K562 (cell line): ENCODE measurements at regions not wholly inside any gene's neighbourhood (a gene's known extent, or its start where the extent isn't known, plus 50 kb on each side); places are given as distances from the start of the nearest gene placed in this dataset.

ENCODE experiments used
- BHLHE40 ChIP-seq: IDR thresholded peaks from 2 replicates; pipeline ENCODE4 v1.6.1; 2011; ENCODE audit warnings: low read length, improper control_type of control experiment
- CC2D1A ChIP-seq: fragments of 450-650 bp; IDR thresholded peaks from 2 replicates; pipeline ENCODE4 v1.6.1; 2017; ENCODE audit warnings: mild to moderate bottlenecking
- EHMT2 ChIP-seq: fragments of 450-650 bp; IDR thresholded peaks from 2 replicates; pipeline ENCODE4 v1.6.1; 2018; ENCODE audit warnings: antibody characterized with exemption
- HDAC2 ChIP-seq: fragments of 450-650 bp; IDR thresholded peaks from 2 replicates; pipeline ENCODE4 v1.6.1; 2016; ENCODE audit warnings: mild to moderate bottlenecking
- NEUROD1 ChIP-seq: fragments of 150-350 bp; IDR thresholded peaks from 2 replicates; pipeline ENCODE4 v1.6.1; 2014; ENCODE audit warnings: borderline replicate concordance, low read length, low read depth; ENCODE audit not compliant: partially characterized antibody
- PHF20 ChIP-seq: fragments of 450-650 bp; IDR thresholded peaks from 2 replicates; pipeline ENCODE4 v1.6.1; 2018; ENCODE audit not compliant: partially characterized antibody
- TAF15 ChIP-seq: fragments of 200-400 bp; formaldehyde crosslinking; IDR thresholded peaks from 2 replicates; pipeline ENCODE4 v1.6.1; 2017; ENCODE audit warnings: mild to moderate bottlenecking, low read depth, low read length, moderate library complexity
- TF ChIP-seq, protein P1 (sequence below), 2 experiments: fragments of 200-800 bp in 1 of 2; sonication (Bioruptor generic) in 1 of 2; sonication (generic) in 1 of 2; formaldehyde crosslinking in 1 of 2; IDR thresholded peaks in 1 of 2; conservative IDR thresholded peaks in 1 of 2; 2 replicates each; pipeline versions ENCODE4 v1.5.0 to v1.6.1; 2016 to 2020; ENCODE audit warnings: missing compliant biosample characterization in 1 of 2, missing genetic modification characterization in 1 of 2, missing genetic modification reagents in 1 of 2
- TF ChIP-seq, protein P2 (sequence below), 3 experiments: fragments of 200-800 bp in 1 of 3; sonication (Bioruptor generic) in 1 of 3; sonication (generic) in 1 of 3; formaldehyde crosslinking in 1 of 3; IDR thresholded peaks; 2 replicates each; pipeline versions ENCODE4 v1.6.1 to v1.8.0; 2016 to 2022; ENCODE audit warnings: mild to moderate bottlenecking in 2 of 3, missing compliant biosample characterization in 2 of 3, missing genetic modification characterization in 2 of 3, missing genetic modification reagents in 1 of 3
- TF ChIP-seq, protein P3 (sequence below): sonication (generic); formaldehyde crosslinking; IDR thresholded peaks from 2 replicates; pipeline ENCODE4 v1.8.0; 2023; ENCODE audit warnings: mild to moderate bottlenecking, missing genetic modification reagents
- TF ChIP-seq, protein P4 (sequence below): sonication (generic); formaldehyde crosslinking; IDR thresholded peaks from 2 replicates; pipeline ENCODE4 v1.8.0; 2022; ENCODE audit warnings: missing genetic modification reagents, mild to moderate bottlenecking, moderate library complexity, borderline replicate concordance
- TF ChIP-seq, protein P5 (sequence below): fragments of 150-350 bp; IDR thresholded peaks from 2 replicates; pipeline ENCODE4 v1.6.1; 2014; ENCODE audit warnings: low read depth, mild to moderate bottlenecking, low read length, borderline replicate concordance
- TF ChIP-seq, protein P6 (sequence below): IDR thresholded peaks from 3 replicates; pipeline ENCODE4 v1.6.1; 2011; ENCODE audit warnings: borderline replicate concordance, mild to moderate bottlenecking, moderate library complexity; ENCODE audit not compliant: insufficient read length; ENCODE audit errors: extremely low read depth

DNA sequence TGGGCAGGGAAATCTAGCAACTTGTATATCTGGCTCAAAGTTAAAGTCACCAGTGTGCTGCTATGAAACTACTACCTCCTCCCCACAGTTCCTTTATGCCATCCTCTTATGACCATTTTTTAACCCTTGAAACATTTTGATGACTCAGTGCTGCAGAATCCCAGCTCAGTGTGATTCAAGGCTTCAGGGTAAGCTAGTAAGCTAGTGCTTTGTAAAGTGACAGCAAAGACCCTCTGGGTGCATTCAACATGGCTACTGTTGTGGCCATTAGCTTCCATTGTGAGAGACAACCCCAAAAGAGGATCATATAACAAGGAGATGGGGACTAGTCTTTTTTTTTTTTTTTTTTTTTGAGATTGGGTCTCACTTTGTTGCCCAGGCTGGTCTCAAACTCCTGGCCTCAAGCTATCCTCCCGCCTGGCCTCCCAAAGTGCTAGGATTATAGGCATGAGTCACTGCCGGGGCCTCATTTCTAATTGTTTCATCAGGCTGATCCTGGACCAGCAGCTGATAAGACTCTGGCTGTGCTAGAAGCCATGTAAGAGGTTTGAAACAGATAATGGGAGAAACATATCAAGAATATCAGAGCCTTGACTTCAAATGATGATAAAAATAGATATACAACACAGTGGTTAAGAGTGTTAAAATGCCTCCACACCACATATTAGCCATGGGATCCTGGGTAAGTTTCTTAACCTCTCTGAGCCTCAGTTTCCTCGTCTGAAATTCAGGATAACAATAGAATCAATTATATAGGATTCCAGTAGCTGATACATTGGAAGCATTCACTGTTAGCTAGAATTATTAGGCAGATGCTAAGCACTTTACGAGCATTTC, 65.7 kb upstream of the RTN4 start (continued):
- TF ChIP-seq, protein P1, sequence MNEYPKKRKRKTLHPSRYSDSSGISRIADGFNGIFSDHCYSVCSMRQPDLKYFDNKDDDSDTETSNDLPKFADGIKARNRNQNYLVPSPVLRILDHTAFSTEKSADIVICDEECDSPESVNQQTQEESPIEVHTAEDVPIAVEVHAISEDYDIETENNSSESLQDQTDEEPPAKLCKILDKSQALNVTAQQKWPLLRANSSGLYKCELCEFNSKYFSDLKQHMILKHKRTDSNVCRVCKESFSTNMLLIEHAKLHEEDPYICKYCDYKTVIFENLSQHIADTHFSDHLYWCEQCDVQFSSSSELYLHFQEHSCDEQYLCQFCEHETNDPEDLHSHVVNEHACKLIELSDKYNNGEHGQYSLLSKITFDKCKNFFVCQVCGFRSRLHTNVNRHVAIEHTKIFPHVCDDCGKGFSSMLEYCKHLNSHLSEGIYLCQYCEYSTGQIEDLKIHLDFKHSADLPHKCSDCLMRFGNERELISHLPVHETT (CRISPR knock-in tag; conservative IDR thresholded peaks at IDR 0.05 in 1 of 2, IDR thresholded peaks at IDR 0.05 in 1 of 2) = peak in 1 of 2 experiments; percentile 25; a peak in 1 of 4 replicates
- TF ChIP-seq PHF20 = peak; percentile 49
- TF ChIP-seq CC2D1A = 0 out of 2 replicates have a peak, but pooled peaks have one; percentile 56
- TF ChIP-seq, protein P2, sequence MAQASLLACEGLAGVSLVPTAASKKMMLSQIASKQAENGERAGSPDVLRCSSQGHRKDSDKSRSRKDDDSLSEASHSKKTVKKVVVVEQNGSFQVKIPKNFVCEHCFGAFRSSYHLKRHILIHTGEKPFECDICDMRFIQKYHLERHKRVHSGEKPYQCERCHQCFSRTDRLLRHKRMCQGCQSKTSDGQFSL (CRISPR knock-in tag; IDR thresholded peaks at IDR 0.05) = no peak
- TF ChIP-seq, protein P2 (tag; IDR thresholded peaks at IDR 0.05) = no peak
- TF ChIP-seq BHLHE40 = no peak
- TF ChIP-seq, protein P3, sequence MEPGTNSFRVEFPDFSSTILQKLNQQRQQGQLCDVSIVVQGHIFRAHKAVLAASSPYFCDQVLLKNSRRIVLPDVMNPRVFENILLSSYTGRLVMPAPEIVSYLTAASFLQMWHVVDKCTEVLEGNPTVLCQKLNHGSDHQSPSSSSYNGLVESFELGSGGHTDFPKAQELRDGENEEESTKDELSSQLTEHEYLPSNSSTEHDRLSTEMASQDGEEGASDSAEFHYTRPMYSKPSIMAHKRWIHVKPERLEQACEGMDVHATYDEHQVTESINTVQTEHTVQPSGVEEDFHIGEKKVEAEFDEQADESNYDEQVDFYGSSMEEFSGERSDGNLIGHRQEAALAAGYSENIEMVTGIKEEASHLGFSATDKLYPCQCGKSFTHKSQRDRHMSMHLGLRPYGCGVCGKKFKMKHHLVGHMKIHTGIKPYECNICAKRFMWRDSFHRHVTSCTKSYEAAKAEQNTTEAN (CRISPR knock-in tag) = no peak
- TF ChIP-seq, protein P4, sequence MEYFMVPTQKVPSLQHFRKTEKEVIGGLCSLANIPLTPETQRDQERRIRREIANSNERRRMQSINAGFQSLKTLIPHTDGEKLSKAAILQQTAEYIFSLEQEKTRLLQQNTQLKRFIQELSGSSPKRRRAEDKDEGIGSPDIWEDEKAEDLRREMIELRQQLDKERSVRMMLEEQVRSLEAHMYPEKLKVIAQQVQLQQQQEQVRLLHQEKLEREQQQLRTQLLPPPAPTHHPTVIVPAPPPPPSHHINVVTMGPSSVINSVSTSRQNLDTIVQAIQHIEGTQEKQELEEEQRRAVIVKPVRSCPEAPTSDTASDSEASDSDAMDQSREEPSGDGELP (CRISPR knock-in tag) = peak; percentile 81
- TF ChIP-seq EHMT2 = peak; percentile 46; the same call in 1 of the 2 replicates
- no peak for TF ChIP-seq NEUROD1
- TF ChIP-seq, protein P5, sequence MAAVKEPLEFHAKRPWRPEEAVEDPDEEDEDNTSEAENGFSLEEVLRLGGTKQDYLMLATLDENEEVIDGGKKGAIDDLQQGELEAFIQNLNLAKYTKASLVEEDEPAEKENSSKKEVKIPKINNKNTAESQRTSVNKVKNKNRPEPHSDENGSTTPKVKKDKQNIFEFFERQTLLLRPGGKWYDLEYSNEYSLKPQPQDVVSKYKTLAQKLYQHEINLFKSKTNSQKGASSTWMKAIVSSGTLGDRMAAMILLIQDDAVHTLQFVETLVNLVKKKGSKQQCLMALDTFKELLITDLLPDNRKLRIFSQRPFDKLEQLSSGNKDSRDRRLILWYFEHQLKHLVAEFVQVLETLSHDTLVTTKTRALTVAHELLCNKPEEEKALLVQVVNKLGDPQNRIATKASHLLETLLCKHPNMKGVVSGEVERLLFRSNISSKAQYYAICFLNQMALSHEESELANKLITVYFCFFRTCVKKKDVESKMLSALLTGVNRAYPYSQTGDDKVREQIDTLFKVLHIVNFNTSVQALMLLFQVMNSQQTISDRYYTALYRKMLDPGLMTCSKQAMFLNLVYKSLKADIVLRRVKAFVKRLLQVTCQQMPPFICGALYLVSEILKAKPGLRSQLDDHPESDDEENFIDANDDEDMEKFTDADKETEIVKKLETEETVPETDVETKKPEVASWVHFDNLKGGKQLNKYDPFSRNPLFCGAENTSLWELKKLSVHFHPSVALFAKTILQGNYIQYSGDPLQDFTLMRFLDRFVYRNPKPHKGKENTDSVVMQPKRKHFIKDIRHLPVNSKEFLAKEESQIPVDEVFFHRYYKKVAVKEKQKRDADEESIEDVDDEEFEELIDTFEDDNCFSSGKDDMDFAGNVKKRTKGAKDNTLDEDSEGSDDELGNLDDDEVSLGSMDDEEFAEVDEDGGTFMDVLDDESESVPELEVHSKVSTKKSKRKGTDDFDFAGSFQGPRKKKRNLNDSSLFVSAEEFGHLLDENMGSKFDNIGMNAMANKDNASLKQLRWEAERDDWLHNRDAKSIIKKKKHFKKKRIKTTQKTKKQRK = no peak
- TF ChIP-seq TAF15 = no peak
- TF ChIP-seq, protein P6, sequence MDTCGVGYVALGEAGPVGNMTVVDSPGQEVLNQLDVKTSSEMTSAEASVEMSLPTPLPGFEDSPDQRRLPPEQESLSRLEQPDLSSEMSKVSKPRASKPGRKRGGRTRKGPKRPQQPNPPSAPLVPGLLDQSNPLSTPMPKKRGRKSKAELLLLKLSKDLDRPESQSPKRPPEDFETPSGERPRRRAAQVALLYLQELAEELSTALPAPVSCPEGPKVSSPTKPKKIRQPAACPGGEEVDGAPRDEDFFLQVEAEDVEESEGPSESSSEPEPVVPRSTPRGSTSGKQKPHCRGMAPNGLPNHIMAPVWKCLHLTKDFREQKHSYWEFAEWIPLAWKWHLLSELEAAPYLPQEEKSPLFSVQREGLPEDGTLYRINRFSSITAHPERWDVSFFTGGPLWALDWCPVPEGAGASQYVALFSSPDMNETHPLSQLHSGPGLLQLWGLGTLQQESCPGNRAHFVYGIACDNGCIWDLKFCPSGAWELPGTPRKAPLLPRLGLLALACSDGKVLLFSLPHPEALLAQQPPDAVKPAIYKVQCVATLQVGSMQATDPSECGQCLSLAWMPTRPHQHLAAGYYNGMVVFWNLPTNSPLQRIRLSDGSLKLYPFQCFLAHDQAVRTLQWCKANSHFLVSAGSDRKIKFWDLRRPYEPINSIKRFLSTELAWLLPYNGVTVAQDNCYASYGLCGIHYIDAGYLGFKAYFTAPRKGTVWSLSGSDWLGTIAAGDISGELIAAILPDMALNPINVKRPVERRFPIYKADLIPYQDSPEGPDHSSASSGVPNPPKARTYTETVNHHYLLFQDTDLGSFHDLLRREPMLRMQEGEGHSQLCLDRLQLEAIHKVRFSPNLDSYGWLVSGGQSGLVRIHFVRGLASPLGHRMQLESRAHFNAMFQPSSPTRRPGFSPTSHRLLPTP = peak; percentile 71
- TF ChIP-seq HDAC2 = peak; percentile 52; the same call in 1 of the 2 replicates
